ENCODE measurements at regions not wholly inside any gene's neighbourhood (a gene's known extent, or its start where the extent isn't known, plus 50 kb on each side); places are given as distances from the start of the nearest gene placed in this dataset.
"Not testable (repeated sequence)": the region's sequence is repeated elsewhere in the genome, so short reads cannot be mapped to it uniquely, and the experiment has no call there.

DNA sequence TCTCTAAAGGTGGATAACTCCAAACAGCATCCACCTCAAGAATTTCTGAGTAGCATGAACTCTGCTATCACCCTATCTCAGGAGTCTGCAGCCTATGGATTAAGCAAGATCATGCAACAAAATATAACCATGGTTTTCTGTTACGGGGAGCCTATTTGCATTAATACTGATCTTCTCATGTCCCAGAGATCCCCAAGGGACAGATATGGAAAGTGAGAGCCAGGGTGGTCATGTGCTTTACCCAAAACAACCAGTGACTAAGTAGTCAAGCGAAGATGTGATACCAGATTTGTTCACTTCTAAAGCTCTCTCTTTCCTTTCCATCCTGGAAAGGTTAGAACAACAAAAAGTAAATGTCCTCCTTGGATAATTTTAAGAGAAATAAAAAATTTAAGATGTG, 125.1 kb downstream of the PRRX1 start:
- DNase-seq = no peak

- DNase-seq = no peak
Observed at GRCh38 chr1:170790175-170790574, 126.2 kb downstream of the PRRX1 start.

- no peak for DNase-seq
Observed at GRCh38 chr1:170790651-170791071, 126.7 kb downstream of the PRRX1 start.

DNA sequence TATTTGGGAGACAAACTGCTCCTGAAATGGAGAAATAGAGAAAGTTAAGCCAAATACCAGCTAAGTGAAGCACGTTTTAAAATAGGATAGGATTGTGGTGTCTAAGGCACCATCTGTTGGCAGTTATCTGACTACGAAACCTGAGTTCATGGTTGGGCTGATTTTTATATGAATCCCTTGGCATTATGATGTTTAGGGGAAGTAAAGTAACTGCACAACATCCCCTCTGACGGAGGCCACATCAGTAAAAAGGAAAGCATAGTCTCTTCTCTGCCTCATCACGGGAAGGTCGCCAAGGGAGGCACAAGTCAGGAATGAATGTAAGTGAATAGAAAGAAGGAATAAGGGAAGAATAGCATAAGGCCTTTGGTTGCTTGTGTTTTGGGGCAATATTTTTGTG, 128.0 kb downstream of the PRRX1 start:
- DNase-seq = peak in 1 of 2 experiments; percentile 5

GRCh38 chr1:170800265-170800664, 135.1 kb upstream of the MROH9 start:
- no peak for DNase-seq

DNA sequence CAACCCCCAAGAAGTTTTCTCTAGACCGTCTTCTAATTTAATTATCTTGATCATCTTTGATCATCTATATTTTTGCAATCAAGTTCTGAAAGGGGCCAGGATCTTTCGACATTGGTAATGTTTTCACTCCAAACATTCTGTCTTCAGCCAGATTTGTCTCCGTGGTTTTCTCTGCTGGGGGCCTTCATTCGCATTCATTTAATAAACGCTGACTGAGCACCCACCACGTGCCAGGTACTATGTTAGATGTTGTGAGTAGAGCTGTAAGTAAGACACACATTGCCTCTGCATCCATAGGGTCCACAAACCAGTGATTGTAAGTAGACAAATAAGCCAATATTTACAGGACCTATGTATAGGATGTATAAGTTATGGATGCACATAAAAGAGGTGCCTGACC, 134.5 kb upstream of the MROH9 start:
- DNase-seq = no peak

DNA sequence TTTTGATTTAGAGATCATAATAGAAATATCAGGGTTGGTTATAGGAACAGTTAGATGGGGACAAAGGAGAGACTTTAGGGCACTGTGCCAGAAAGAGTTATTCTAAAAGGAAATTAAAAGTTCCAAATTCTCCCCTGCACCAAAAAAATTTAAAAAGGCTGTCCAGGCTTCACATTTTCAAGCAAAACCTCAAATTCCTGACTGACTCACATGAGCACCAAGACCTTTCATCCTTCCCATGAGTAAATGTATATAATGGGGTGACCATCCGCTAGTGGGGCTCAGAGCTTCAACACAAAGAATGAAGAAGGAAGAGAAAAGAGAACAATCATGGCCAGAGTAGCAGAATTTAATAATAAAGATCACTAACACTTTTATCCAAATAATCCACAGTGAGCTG, 131.6 kb upstream of the MROH9 start:
- no peak for DNase-seq

DNA sequence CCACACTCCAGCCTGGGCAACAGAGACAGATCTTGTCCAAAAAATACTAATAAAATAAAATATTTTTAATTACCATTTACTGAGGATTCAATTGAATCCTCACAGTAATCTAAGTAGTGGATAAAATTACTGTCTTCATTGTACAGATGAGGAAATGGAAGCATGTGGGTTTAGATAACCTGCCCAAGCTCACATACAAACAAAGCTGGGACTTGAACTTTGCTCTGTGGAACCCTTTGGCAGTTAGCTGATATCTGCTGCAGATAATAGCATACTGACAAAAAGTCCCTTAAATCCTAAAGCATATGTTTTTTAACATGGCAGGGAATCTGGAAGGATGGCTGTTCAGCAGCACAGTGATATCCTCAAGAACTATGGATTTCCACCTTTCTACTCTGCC, 130.9 kb upstream of the MROH9 start:
- DNase-seq = no peak

DNA sequence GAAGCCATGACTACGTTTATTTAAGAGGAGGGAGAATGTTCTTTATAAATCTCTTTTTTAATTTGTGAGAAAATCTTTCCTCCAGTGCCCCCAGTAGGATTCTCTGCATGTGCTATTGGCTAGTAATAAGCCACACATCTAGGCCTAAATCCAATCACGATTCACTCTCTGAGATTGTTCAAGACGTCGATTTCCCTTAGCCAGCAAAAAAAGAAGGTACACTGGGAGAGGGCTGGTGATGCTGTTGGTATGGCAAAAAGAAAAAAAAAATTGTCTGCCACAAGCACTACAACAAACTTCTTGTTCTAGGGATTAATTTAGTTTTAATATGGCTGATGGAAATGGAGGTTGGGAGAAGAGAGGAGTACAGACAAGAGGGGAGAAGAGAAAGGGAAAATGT, 130.5 kb upstream of the MROH9 start:
- no peak for DNase-seq

DNA sequence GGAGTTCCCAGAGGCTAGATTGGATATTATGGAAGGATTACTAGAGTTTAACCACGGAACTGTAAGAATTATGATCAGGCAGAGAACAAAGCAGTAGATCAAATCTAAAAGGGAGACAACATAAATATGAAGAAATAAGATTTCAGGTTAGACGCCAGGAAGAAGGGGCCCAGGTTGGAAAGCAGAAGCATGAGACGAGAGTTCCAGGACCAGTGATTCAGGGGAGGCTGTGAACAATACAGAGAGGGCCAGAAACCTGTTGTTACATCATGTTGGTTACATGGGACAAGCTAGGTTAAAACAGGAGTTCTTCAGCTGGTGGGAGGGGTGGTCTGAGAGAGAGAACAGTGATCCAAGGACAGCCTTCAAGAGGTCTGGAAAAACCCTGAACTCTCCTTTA, 128.4 kb upstream of the MROH9 start:
- no peak for DNase-seq

- DNase-seq = no peak
Observed at GRCh38 chr1:170807432-170807831, 127.9 kb upstream of the MROH9 start.

DNA sequence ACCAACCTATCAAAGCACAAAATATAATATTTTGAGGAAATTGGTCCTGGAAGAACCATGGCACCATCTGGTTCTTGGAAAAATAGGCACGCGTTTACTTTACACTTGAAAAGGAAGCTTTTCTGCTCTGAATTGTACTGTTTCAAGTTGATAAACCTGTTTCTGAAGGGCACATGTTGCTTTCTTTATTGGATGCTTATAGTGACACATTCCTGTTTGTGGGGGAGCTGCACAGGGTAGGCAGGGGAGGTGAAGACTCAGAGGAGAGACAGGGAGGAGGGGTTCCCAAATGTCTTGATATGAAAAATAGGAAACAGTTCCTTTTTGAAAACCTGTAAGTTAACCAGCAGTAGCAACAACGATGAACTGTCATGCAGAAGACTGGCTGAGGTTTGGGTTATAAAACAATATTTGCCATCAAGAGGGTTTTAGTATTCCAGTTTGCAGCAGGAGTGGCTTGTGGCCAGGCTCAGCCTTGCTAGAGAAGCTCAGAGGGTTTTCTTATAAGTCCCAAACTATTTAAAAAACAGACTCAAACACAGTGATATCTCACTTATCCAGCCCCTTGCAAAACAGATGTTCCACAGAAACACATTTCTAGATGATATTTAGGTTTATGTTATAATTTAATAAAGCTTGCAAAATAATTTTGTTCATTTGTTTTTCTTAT, 127.0 kb upstream of the MROH9 start:
- no peak for DNase-seq

- not testable (repeated sequence) for DNase-seq
Observed at GRCh38 chr1:170811013-170811412, 124.3 kb upstream of the MROH9 start.

DNA sequence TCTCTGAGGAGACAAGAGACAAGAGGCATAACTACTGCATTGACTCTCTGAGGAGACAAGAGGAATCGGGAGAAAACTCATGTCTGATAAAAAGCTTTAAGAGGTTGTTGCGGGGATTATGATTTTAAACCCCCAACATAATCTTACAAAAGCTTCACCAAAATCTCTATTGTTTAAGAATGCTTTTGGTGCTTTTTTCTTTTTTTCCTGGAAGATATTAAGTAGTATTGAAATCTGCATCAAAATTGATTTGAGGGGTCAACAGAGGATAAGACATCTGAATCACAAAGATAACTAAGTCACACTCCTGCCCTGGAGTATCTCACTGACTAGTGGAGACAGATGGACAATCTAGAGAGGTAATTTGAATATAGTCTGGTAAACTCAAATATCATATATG, 115.6 kb upstream of the MROH9 start:
- no peak for DNase-seq

DNA sequence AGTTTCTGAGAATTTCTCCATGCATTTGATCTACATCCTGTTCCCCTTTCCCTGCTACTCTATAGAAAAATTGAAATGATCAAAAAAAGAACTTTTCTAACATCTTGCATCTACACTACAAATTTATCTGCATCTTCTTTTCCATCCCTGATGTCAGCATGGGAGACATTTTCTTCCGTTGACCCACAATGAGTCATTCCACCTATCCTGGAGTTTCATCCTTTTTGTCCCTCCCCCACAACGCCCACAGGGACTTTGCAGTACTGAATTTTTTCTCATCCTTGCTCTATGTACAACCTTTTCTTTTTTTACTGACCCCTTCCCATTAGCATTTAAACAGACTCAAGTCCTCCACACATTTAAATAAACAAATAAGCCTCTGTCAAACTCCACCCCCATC, 112.2 kb upstream of the MROH9 start:
- no peak for DNase-seq

GRCh38 chr1:170831276-170831675, 104.1 kb upstream of the MROH9 start:
- DNase-seq = no peak

- DNase-seq = no peak
Observed at GRCh38 chr1:170836141-170836540, 99.2 kb upstream of the MROH9 start.

DNA sequence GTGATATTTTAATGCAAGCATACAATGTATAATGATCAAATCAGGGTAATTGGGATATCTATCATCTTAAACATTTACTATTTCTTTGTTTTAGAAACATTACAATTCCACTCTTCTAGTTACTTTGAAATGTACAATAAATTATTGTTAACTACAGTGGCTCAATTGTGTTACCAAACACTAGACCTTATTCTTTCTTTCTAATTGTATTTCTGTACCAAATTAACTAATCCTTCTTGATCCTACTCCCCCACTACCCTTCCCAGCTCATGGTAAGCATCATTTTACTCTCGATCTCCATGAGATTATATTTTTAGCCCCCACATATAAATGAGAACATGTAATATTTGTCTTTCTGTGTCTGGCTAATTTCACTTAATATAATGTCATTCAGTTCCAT, 95.0 kb upstream of the MROH9 start:
- DNase-seq = no peak

GRCh38 chr1:170853302-170853701, 82.0 kb upstream of the MROH9 start:
- no peak for DNase-seq

GRCh38 chr1:170853867-170854266, 81.5 kb upstream of the MROH9 start:
- no peak for DNase-seq

GRCh38 chr1:170854677-170855076, 80.7 kb upstream of the MROH9 start:
- DNase-seq = no peak

DNA sequence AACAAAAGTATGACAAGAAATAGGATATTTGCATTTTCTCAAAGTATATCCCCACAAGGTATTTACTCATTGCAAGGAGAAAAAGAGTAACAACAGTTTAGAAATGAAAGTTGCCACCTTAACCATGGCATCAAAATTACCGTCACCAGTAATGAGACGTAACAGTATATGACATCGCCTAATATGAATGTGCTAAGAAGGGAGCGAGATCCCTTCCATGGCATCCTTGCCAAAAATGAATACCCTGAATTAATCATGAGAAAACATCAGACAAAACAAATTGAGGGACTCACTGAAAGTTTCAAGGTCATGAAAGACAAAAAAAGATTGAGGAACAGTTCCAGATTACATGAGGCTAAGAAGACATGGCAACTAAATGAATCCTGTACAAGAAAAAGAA, 78.9 kb upstream of the MROH9 start:
- no peak for DNase-seq

GRCh38 chr1:170857955-170858354, 77.4 kb upstream of the MROH9 start:
- DNase-seq = no peak

DNA sequence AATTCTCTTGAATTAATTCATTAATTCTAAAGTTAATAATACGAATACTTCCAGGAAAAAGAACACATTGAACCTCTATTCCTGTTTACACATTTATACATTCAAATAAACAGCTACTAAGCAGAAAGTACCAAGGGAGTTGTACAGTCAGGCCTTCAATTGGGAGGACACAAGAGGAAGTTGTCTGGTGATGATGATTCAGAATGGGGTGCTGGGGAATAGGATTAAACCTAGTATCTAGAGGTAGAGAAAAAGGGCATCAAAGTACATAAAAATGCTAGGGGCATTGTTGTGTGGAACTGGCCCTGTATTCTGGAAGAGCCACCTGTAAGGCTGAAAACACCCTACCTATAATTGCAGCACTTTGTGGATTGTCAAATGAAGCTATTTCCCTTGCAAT, 71.7 kb upstream of the MROH9 start:
- DNase-seq = no peak

DNA sequence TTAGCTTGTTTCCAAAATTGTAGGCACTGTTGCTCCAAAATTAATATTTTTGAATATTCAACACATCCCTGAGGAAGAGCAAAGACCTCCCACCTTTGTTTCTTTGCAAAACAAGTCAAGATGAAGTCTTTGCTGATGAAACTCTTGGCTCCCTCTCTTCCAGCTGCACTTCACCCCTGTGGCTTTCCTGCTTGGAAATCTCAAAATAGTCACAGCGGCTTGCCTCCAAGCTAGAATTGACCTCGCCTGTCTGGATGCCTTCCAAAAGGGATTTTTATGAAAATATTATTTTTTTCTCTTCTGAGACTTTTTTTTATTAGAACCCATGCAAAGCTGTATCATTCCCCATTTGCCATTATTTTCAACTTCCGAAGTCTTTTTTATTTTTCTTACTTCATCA, 71.1 kb upstream of the MROH9 start:
- DNase-seq = no peak
